ENCODE measurements at regions not wholly inside any gene's neighbourhood (a gene's known extent, or its start where the extent isn't known, plus 50 kb on each side); places are given as distances from the start of the nearest gene placed in this dataset.
"Not testable (repeated sequence)": the region's sequence is repeated elsewhere in the genome, so short reads cannot be mapped to it uniquely, and the experiment has no call there.

- DNase-seq (ENCODE audit: low read depth), result no peak
Observed at GRCh38 chr9:29609282-29609681, 2036.0 kb upstream of the C9orf72 start.

GRCh38 chr9:29613773-29614172, 2040.5 kb upstream of the C9orf72 start:
- no peak for DNase-seq (ENCODE audit: low read depth)

DNA sequence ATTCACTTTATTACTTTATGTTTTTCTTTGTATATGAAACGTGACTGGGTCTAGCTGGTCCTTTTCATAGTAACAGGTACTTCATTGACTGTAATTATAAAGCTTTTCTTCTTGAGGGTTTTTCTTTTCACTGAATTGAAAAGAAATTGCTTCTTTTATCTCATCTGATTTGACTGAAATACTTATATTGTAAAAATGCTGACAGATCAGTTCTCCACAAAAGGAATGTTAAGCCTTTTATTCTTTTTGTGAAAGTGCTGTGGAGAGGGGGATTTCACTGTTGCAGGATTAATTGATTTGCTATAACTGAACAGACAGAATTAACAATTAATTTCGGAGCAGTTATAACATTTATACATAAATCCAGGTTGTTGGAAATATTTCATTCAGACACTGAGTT, 2043.6 kb upstream of the C9orf72 start:
- DNase-seq (ENCODE audit: low read depth), result no peak

DNA sequence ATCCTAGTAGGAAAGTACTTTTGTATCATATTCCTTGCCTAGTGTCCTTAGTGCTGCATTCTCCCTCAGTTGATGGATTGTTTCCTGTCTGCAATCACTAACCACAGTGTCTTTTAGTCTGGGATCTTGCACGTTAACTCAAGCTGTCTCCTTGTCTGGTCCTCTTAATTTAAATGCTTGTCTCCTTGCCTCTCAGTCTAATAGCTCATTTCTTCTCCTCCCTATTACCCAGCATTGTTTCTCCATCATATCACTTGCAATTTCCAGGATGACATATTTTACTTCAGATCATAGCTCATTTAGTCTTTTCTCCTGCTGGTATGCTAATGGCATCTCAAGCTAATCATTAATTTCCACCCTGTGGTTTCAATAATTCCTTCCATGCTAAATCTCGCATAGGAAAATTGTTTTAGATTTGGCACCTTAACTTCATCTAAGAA, 2052.0 kb upstream of the C9orf72 start:
- DNase-seq (ENCODE audit: low read depth), result no peak

DNA sequence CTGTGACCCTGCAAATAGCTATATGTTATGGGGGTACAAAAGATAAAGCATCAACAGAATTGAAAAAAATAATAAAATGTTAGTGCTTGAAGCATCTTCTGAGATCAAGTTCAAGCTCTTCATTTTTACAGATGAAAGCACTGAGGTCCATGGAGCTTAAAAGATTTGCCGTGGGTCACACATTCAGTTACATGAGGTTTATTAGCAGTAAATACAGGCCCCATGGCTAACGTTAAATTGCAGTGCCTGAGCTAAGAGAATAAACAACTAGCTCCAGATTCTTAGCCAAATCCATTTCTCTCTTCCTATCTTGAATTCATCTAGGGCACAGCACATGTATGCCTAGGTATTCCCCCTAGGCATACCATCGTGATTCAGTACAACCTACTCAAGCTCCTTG, 2052.7 kb upstream of the C9orf72 start:
- DNase-seq (ENCODE audit: low read depth), result no peak

DNA sequence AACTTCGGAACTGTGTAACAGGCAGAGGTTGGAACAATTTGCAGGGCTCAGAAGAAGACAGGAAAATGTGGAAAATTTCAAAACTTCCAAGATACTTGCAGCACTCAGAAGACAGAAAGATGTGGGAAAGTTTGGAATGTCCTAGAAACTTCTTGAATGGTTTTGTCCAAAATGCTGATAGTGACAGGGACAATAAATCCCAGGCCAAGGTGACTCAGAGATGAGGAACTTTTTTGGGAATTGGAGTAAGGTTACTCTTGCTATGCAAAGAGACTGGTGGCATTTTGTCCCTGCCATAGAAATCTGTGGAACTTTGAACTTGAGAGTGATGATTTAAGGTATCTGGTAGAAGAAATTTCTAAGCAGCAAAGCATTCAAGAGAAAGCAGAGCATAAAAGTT, 2055.6 kb upstream of the C9orf72 start:
- not testable (repeated sequence) for DNase-seq (ENCODE audit: low read depth)

- no peak for DNase-seq (ENCODE audit: low read depth)
Observed at GRCh38 chr9:29637471-29638237, 2064.4 kb upstream of the C9orf72 start.

- DNase-seq (ENCODE audit: low read depth), result no peak
Observed at GRCh38 chr9:29640507-29640906, 2067.2 kb upstream of the C9orf72 start.

DNA sequence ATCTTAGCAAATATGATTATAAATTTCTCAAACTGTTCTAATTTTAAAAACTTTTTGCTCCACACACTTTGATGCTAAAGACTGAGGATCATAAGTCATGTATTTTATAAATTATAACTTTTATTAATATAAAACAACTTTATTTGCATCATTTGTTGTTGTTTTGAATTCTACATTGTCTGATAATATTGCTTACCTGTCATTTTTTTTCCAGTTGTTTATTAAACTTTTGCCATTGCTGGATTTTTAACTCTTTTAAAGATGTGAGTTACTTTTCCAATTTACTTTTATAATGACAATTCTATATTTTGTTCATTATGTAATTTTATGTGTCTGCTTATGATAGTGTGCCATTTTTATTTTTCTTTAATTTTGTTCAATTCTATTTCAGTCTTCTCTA, 2071.2 kb upstream of the C9orf72 start:
- DNase-seq (ENCODE audit: low read depth), result no peak

- no peak for DNase-seq (ENCODE audit: low read depth)
Observed at GRCh38 chr9:29647451-29647850, 2074.2 kb upstream of the C9orf72 start.

- no peak for DNase-seq (ENCODE audit: low read depth)
Observed at GRCh38 chr9:29648132-29648531, 2074.9 kb upstream of the C9orf72 start.

GRCh38 chr9:29648601-29649000, 2075.3 kb upstream of the C9orf72 start:
- DNase-seq (ENCODE audit: low read depth), result no peak

DNA sequence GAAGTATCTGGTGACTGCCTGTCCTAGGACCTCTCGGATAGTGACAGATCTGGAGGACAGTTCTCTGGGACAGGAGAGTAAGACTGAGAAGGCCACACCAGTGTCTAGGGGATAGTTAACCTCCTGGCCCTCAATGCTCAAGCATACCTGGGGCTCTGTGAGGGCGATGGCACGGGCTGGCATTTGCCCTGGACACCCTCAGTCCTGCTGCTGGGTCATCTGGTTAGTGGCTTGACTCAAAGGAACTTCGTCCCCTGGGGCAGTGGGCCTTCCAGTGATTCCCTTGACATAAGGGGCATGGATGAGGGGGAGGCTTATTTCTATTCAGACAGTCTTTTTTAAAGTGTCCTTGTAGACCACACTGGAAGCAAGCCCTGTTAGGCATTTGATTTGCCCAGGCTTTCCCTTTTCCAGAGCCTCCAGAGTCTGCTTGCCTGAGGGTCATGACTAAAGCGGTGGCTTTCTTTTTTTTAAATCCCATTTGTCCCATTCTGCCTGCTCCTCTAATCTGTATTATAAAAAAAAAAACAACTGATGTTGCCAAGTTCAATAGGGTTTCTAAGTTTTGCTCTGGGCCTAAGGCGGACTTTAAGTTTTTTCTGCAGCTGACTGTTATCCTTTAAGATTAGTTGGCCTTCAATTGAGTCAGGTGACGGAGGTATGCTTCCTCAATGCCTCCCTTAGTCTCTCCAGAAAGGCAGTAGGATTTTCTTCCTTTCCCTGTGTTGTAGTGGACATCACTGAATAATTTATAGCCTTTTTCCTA, 2083.5 kb upstream of the C9orf72 start:
- DNase-seq (ENCODE audit: low read depth), result no peak

- no peak for DNase-seq (ENCODE audit: low read depth)
Observed at GRCh38 chr9:29657821-29658220, 2084.5 kb upstream of the C9orf72 start.

DNA sequence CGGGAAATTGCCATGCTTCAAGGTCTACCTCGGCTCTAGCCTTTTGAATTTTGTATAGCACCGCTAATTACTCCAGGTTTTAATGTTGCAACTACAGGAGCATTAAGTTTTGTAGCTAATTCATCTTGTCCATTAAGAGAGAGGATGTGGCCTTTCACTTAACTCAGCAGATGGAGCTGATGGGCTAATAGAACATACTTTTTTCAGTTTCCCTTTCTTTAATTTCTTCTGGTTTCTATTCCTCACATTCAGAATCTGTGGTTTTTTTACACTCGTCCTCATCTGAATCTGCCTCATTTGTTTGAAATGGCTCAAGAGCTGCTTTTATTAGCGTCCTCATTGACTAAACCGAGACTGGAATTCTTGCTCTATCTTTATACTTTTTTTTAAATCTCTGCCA, 2085.7 kb upstream of the C9orf72 start:
- no peak for DNase-seq (ENCODE audit: low read depth)

GRCh38 chr9:29659736-29660135, 2086.5 kb upstream of the C9orf72 start:
- DNase-seq (ENCODE audit: low read depth), result no peak

GRCh38 chr9:29668732-29669131, 2095.5 kb upstream of the C9orf72 start:
- DNase-seq (ENCODE audit: low read depth), result no peak

- DNase-seq (ENCODE audit: low read depth), result no peak
Observed at GRCh38 chr9:29669613-29670012, 2096.3 kb upstream of the C9orf72 start.

- DNase-seq (ENCODE audit: low read depth), result no peak
Observed at GRCh38 chr9:29685531-29685930, 2112.2 kb upstream of the C9orf72 start.

- DNase-seq (ENCODE audit: low read depth), result no peak
Observed at GRCh38 chr9:29691145-29691544, 2117.9 kb upstream of the C9orf72 start.

- DNase-seq (ENCODE audit: low read depth), result no peak
Observed at GRCh38 chr9:29691758-29692407, 2118.6 kb upstream of the C9orf72 start.

- no peak for DNase-seq (ENCODE audit: low read depth)
Observed at GRCh38 chr9:29697011-29697410, 2123.7 kb upstream of the C9orf72 start.

DNA sequence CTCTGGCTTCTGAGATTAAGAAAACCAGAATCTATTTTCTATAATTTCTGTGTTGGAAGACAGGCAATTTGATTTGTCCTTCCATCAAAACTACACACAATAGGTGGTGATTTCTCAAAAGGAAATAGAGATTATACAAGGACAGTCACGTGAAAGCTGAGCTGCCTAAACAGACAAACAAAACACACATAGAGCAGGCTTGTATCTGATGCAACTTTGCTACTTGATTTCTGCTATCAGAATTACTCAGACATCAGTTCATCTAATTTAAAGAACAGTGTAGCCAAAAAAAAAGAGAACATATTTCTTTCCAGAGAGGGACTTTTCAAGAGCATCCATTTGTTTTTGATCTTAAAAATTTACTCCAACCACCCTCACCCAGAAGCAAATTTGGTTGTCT, 2128.3 kb upstream of the C9orf72 start:
- no peak for DNase-seq (ENCODE audit: low read depth)
